H54 (cell line): ENCODE measurements at regions not wholly inside any gene's neighbourhood (a gene's known extent, or its start where the extent isn't known, plus 50 kb on each side); places are given as distances from the start of the nearest gene placed in this dataset.

ENCODE experiments used
- DNase-seq: peaks from one replicate; pipeline ENCODE4 v3.0.0; 2011; ENCODE audit warnings: low spot score, mixed read lengths; ENCODE audit not compliant: insufficient read length
- FAIRE-seq: peaks from 3 replicates; lab custom pipeline; 2011; peaks lifted over from hg19 to GRCh38; lab: Jason Lieb, UNC
- POLR2A ChIP-seq: IDR thresholded peaks from 2 replicates; pipeline ENCODE4 v1.6.1; 2011; ENCODE audit warnings: low read depth, mild to moderate bottlenecking, low read length

DNA sequence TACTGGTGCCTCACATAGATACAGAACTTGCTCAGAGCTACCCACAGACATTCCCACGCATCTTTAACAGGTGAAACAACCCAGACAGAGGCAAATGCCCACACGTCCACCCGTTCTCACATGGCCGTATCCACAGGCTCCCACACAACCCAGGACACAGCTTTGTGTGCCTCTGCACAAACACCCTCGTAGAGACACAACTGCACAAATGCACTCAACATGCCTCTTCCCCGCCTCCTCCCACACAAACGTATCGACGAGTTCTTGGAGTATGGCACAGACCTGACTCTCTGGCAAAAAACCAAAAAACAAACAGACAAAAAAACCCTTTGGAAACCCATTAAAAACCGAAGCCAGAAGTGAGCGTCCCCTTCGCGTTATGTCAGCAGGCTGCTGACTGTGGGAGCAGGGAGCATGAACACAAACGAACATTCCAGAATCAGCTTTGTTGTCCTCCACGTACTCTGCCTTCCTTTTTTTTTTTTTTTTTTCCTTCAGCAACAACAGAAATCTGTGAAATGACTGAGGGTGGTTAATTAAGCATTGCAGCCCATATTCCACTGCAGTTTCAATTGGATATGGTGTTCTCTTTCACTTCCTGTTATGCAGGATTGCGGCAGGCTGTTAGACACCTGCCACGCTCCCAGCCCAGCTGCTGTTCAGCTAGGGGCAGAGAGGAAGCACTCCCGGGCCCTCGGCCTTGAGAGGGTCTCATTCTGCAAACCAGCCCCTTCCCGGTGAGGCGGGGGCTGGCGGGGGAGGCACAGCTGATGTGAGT lies 313.7 kb downstream of the MAF start:
- FAIRE-seq = no peak
- TF ChIP-seq POLR2A = no peak
- no peak for DNase-seq

- FAIRE-seq = no peak
- TF ChIP-seq POLR2A = no peak
- DNase-seq = no peak
These were observed 315.8 kb downstream of the MAF start for GRCh38 chr16:79284766-79285165.

DNA sequence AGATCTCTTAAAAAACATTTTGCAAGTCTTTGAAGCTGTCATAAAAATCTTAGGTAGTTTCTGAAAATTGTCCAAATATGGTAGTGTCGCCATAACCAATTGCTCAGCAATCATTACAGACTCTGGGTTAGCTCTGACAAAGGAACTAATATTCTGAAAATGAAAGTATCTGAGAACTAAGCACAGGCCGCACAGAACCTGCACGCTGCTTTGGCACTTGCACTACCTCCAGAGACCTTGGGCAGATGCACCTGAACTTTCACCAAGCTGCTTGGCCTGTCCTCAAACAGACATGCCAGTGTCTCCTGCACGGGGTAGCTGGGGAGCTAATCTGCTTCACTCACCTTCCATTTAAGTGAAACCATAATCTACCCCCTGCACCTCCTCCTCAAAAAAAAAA lies 317.0 kb downstream of the MAF start:
- DNase-seq = no peak
- TF ChIP-seq POLR2A = no peak
- FAIRE-seq = no peak

DNA sequence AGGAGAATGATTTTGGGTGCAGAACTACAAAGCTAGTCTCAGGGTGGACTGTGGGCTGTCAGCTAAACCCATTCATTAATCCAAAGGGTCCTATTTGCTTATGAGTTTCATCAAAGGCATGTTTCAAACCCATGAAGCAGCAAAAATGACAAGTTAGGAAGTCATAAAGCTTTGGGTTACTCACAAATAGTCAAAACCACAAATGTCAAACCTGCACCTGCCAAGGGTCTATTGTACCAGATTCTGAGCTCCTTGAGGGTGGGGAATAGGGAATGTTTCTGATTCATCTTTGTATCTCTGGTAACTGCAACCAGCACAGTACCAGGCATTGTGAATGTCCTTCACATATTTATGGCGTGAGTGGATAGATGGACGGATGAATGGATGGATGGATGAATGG lies 317.7 kb downstream of the MAF start:
- no peak for TF ChIP-seq POLR2A
- FAIRE-seq (no peak), DNase-seq (no peak)

DNA sequence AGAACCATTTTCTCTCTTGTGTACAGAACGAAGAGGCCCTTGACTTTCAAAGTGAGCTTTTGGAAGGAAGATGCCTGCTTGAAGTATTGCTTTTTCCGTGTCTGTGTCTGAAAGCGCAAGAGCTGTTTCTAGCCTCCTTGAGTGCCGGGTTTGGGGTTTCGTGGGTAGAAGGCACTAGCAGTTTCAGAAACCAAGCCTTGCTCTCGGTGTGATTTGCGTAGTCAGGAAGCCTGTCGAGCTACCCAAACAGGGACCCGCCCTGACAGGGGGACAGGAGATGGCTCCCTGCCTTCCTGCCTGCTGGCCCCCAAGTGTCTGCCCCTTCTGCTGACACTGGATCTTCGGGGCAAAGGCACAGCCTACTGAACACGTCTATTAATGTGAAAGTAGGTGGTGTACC lies 322.0 kb downstream of the MAF start:
- FAIRE-seq (no peak), DNase-seq (no peak)
- TF ChIP-seq POLR2A = no peak

DNA sequence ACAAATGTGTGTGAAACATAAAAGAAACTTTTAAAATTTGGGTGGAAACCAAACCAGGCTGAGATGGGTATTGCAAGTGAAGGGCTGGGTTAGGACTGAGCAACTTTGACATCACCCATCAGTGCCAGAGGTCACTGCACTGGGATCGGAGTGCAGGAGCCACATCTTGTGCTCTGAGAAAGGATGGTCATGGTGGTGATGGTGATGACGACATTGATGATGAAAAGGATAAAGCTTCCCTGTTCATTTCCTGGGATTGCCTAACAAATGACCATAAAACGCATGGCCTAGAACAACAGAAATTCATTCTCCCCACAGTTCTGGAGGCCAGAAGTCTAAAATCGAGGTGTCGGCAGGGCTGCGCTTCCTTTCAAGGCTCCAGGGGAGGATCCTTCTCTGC lies 324.0 kb downstream of the MAF start:
- FAIRE-seq (no peak), DNase-seq (no peak)
- no peak for TF ChIP-seq POLR2A

- FAIRE-seq (no peak), DNase-seq (no peak)
These were observed 326.3 kb downstream of the MAF start for GRCh38 chr16:79274264-79274663.

GRCh38 chr16:79272141-79272577 lies 328.4 kb downstream of the MAF start:
- no peak for TF ChIP-seq POLR2A
- FAIRE-seq (no peak), DNase-seq (no peak)

More at GRCh38 chr16:79274264-79274663, 326.3 kb downstream of the MAF start:
- TF ChIP-seq POLR2A = no peak

DNA sequence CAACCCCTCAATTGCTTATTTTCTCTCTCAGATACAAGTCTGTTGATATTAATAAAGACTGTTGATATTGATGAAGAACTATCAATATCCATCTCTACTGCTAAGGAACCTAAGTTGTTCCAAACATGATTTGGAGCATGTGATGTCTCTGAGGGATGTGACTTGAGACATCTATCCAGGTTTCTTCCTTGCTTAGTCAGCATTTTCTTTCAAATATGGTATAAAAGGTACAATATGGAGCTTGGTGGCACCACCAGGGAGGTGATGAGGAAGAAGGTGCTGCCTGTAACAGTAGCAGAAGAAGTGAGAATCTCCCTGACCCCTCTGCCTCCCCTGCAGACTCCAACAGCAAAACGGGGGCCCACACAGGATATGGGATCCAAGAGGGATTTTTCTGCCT lies 329.0 kb downstream of the MAF start:
- TF ChIP-seq POLR2A = no peak
- FAIRE-seq (no peak), DNase-seq (no peak)

- DNase-seq = no peak
- TF ChIP-seq POLR2A = no peak
- FAIRE-seq = no peak
These were observed 330.5 kb downstream of the MAF start for GRCh38 chr16:79270011-79270410.

- no peak for TF ChIP-seq POLR2A
- FAIRE-seq (no peak), DNase-seq (no peak)
These were observed 331.2 kb downstream of the MAF start for GRCh38 chr16:79269211-79269863.

- DNase-seq = no peak
- FAIRE-seq = no peak
- no peak for TF ChIP-seq POLR2A
These were observed 332.8 kb downstream of the MAF start for GRCh38 chr16:79267781-79268180.

DNA sequence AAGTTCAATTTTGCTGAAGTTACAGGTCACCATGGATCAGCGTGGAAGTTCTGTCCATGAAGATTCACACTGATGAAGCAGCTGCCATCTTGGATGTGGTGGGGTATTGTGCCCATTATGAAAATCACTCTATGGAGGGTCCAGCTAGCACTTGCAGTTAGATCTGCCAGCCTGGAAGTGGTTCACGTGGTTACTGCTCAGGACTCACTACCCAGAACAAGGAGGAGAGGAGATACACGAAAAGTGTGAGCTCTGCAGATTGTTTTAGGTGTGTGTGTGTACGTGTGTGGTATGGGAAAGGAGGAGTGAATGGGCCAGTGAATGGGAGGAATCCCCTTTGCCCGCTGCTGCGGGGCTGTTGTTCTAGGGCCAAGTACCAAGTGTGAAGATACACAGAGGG lies 333.4 kb downstream of the MAF start:
- DNase-seq (no peak), FAIRE-seq (no peak)
- no peak for TF ChIP-seq POLR2A

DNA sequence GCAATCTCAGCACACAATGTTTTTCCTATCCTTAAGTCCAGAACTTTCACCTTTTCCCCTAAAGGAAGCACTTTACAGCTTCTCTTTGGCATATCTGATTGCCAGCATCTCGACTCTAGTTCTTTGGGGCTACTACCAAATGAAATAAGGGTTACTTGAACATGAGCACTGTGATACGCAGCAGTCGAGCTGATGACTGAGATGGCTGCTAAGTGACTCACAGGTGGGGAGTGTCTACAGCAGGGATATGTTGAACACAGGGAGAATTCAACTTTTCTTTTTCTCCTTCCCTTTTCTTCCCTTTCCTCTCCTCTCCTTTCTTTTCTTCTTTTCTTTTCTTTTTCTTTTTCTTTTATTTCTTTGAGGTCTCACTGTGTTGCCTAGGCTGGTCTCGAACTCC lies 334.8 kb downstream of the MAF start:
- no peak for FAIRE-seq
- TF ChIP-seq POLR2A = no peak
- no peak for DNase-seq

DNA sequence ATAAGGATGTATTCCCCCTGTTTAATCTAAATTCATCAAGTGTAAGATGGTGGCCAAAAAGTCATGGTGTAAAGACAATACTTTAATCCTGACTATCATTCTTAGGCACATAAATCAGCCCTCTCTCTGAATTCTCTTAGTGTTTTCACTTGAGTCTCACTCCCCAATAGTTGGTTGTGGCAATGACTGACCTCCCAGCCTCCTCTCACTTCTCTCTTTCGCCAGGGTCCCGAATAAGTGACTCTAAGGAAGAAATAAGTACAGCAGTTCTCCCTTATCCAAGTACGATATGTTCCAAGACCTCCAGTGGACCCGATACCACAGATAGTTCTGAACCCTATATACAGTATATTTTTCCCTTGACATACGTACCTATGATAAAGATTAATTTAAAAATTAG lies 335.3 kb downstream of the MAF start:
- FAIRE-seq (no peak), DNase-seq (no peak)
- TF ChIP-seq POLR2A = no peak
